Epidermal melanocyte (primary cell): ENCODE measurements at regions not wholly inside any gene's neighbourhood (a gene's known extent, or its start where the extent isn't known, plus 50 kb on each side); places are given as distances from the start of the nearest gene placed in this dataset.

Source experiments
- DNase-seq: peaks from one replicate; pipeline ENCODE4 v3.0.0; 2011; ENCODE audit warnings: low spot score; ENCODE audit not compliant: insufficient read length

DNA sequence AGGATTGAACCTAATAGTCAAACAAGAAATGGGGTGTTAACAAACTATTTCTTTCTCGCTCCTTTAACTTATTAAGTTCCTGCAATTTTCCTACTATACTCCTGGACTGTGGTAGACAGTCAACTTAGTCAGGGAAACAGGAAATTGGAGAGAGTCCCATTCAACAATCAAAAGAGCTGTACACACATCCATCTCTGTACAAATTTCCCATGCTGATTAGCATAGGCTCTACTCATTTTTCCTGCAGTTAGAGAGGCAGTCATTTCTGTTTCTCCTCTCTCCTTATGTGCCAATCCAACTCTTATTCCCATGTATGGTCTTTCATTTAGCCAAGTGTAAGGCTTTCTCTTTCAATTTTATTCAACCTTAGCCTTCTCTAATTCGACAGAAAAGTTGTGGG, 1168.5 kb upstream of the FLRT2 start:
- DNase-seq = no peak

DNA sequence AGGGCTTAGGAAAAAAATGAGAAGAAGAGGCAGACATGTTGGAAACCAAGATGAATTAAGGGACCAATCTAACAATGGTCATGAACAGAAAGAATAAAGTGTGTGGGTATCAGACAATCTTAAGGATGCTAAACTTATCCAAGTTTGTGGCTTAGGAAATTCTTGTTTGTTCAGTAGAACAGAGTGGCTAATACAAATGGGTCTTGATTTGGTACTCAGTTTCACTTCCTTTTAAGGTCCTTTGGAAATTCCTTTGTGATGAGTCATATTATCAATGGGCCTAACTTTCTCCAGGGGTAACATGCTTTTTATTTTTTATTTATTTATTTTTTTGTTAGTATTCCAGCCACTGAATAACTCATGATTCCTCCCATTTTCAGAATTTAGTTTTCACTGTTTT, 1154.7 kb upstream of the FLRT2 start:
- DNase-seq = no peak

DNA sequence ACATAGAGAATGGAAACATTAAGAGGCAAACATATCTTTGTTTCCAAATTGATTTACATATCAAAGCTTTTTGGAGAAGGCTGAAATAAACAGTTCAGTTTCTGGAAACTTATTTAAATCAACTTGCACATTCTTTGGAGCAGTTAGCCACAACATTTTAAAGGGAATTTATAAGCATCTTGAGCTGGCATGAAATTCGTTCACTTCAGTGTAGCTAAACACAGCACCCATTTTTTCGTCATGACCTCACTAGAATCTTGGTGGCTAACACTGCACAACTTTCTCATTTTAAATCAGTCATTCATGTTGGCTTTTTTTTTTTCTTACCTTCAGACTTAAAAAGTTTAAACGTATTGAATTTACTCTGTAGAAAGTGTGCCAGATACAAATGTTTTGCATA, 1139.9 kb upstream of the FLRT2 start:
- DNase-seq = no peak

DNA sequence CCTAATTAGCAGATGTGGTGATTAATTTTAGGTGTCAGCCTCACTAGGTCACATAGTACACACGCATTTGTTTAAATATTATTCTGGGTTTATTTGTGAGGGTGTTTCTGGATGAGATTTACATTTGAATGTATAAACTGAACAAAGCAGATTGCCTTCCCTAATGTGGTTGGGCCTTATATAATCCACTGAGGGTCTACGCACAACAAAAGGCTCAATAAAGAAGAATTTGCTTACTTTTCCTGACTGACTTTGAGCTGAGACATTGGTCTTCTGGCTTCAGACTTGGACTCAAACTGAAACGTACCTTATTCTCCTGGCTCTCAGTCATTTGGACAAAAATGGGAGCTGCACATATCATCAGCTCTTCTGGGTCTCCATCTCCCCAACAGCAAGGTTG, 1132.3 kb upstream of the FLRT2 start:
- DNase-seq = no peak

DNA sequence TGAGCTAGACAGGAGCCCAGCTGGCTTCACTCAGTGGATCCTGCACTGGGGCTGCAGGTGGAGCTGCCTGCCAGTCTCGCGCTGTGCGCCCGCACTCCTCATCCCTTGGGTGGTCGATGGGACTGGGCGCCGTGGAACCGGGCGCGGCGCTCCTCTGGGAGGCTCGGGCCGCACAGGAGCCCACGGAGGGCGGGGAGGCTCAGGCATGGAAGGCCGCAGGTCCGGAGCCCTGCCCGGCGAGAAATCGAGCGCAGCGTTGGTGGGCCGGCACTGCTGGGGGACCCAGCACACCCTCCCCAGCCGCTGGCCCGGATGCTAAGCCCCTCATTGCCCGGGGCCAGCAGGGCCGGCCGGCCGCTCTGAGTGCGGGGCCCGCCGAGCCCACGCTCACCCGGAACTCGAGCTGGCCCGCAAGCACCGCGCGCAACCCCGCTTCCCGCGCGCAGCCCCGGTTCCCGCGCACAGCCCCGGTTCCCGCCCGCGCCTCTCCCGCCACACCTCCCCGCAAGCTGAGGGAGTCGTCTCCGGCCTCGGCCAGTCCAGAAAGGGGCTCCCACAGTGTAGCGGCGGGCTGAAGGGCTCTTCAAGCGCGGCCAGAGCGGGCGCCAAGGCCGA, 1130.5 kb upstream of the FLRT2 start:
- DNase-seq = no peak

DNA sequence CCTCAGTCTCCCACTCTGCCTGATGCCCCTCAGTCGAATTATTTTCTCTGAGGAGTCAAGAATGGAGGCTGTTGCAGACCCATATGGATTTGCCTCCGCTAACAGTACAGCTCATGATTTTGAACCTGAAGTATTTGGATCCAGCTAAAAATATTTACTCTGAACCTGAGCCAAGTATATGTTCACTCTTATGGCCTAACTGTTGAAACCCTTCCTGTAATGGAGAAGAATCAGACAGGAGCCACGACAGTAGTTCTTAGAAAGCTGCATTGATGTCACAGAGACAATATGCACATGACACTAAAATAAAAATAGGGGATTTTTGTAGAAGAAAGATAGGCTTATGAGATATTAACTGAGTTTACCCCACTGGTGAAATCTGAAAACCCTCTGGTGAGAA, 1128.3 kb upstream of the FLRT2 start:
- DNase-seq = no peak

DNA sequence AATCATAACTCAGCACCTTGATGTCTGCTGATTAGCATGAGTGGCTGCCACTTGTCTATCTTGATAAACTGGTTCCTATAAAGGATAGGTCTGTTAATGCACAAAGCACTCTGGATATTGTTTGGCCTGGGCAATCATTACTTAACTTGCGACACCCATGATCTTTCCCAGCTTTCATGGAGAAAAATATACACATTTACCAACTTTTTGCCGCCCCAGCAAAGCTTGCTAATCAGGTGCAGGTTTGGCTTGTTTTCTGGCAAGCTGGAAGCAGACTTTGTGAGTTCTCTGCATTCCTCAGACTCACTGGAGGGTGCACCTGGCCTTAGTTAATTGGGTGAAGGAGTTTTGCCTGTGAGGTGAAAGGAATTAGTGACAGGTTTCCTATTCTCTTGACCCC, 1126.4 kb upstream of the FLRT2 start:
- no peak for DNase-seq

DNA sequence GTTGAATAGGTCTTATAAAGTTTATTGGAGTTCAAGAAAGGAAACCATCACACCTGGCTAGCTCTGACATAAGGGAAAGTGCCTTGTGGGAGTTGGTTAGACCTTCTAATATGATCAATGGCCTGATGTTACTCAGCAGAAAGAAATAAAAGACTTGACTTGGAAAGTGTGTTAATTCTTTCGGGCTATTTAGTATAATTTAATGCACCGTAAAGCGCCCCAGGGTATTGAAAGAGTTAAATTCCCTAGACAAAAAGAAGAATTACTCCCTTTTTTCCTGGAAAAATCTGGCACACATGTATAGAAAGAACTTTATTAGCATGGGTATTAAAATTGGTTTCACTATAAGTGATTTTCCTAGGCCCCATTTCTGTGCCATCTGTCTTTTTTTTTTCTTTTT, 1125.7 kb upstream of the FLRT2 start:
- DNase-seq = no peak

DNA sequence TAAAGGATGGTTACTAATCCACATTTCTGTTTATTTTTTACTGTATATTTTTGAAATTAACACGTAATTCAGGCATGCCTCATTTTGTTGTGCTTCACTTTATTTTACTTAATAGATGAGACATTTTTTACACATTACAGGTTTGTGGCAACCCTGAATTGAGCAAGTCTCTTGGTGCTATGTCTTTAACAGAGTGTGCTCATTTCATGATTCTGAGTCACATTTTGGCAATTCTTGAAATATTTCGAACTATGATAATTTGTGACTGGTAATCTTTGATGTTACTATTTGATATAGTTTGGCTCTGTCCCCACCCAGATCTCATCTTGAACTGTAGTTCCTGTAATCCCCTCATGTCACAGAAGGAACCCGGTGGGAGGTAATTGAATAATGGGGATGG, 1120.5 kb upstream of the FLRT2 start:
- no peak for DNase-seq

DNA sequence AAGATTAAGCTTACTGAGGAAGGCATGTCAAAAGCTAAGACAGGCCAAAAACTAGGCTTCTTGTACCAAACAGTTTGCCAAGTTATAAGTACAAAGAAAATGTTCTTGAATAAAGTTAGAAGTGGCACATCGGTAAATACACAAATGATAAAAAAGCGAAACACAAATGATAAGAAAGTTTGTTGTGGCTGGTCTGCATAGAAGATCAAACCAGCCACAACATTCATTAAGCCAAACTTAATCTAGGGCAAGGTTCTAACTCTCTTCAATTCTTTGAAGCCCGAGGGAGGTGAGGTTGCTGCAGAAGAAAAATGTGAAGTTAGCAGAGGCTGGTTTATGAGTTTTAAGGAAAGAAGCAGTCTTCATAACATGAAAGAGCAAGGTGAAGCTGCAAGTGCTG, 1119.6 kb upstream of the FLRT2 start:
- no peak for DNase-seq

DNA sequence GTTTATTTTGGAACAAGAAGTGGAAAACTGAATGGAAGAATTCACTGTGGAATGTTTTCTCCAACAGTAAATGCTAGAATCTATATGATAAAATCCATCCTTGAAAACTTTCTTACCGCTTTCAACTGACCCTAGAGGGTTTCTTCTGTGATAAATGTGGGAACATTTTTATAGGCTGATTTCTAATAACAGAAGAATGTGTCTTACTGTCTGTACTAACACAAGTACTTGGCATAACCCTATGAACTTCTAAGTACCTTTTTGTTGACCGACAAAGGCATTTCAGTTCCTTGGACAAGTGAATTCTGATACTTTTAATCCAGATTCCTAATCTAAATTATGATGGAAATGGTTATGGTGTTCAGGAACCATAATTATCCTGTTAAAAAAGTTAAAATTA, 1109.7 kb upstream of the FLRT2 start:
- no peak for DNase-seq

DNA sequence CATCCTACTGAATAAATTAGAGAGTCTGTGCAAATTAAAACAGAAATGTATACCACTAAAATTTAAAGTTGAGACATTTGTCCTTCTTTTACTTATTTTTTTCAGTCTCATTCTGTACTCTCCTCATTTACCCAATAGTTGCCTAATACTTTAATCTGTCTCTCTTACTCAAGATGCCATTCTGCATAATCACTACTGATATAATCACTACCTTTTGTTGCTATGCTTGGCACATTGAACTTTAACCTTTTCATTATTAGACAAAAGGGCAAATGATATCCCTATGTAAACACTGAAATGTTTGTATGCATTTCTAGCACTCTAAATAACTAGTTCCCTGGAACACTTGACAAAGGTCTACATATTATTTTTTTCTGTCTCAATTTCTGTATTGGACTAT, 1108.3 kb upstream of the FLRT2 start:
- DNase-seq = no peak

DNA sequence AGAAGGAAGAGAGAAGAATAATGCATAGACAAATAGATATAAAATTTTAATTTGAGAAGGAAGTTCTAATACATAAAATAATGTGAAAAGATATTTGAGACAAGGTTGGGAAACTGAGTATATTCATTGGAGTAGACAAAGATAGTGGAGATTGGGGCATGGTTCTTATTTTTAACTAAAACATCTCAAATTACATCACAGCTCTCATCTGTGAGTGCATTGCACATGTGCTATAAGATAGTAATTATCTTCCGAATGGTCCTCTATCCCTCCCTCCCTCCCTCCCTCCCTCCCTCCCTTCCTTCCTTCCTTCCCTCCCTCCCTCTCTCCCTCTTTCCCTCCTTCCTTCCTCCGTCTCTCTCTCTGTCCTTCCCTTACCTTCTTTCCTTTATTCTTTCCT, 1104.0 kb upstream of the FLRT2 start:
- DNase-seq = no peak

DNA sequence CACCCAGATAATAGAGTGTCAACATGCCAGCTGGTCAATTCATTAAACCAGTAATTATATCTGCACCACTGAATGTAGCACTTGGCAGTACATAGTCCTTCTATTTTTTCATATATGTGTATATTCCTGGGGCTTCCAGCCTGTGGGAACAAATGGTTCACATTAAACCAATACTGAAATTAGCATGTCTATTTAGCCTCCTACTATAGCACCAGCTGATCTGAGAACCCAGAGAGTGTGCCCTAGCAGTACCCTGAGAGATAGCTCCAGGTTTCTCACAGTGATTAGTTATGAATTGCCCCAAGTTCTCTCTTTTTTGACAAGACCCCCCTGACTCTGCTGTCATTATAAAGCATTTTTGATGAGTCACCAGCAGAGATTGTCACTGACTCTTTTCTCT, 1097.3 kb upstream of the FLRT2 start:
- DNase-seq = no peak

DNA sequence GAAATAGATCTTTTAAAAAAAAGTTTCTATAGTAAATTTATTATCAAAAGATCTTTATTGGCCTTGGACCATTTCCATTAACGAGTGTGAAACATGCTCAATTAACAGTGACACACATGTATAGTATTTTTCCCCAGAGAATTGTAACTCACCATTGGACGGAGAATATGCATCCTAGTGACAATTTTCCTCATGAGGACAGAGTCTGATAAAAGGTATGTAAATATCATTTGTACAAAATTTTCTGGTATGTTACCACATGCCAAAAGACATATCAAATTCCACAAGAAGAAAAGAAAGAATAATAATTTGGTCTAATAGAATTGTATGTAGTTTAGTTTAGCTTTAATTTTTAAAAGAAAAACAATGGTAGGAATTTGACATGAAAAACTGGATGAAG, 1096.0 kb upstream of the FLRT2 start:
- DNase-seq = no peak

DNA sequence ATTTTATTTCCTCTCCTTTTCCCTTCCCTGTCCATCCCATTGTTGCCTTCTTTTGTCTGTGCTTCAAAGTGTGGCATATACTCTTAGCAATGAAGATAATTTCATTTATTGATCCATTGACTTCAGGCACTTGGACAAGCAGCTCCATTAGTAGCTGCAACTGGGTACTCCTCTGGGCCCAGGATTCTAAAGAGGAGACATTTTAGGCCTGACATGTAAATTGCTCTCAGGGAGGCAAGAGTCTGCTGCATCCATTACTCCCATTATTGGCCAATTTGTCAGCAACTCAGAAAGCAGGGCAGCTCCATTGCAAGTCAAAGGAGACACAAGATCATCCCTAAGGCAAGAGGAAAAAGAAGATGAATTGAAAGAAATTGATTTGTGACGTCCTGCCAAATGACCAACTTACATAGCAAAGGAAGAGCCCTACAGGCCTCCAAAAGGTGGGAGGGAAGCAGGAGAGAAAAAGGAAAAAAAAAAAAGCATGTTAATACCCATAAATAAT, 1094.1 kb upstream of the FLRT2 start:
- no peak for DNase-seq

DNA sequence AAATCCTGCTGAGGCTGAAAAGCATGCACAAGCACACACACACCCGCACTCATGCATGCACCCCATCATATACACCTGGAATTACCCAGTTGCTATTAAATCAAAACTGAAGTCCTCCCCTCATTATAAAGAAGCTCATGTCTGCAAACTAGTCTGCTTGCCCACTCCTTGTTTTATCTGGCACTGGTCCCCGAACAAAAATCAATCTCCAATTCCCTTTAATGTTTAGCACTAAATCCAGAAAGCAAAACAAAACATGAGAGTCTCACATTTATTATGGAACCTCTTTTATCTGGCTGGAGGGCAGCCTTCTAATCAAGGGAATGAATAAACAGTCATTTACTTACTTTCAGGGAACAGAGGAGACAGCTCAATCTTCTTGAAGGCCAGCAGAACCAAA, 1093.4 kb upstream of the FLRT2 start:
- no peak for DNase-seq

DNA sequence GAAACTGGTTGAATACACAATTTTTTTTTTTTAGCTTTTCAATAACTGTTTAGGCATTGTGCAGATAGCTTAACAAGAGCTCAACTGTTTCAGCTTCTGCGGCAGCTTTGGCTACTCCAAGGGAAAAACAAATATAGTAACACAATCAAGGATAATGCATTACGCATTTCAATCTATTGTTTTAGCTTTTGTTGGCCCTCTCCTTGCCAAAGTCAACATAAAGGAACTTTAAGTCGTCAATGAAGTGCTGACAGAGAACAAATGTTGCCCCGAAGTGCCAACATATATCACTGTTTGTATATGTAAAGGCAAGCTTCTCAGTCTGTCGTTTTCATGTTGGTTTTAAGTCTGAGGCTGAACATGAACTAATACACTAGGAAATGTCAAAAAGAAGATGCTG, 1087.4 kb upstream of the FLRT2 start:
- DNase-seq = no peak

DNA sequence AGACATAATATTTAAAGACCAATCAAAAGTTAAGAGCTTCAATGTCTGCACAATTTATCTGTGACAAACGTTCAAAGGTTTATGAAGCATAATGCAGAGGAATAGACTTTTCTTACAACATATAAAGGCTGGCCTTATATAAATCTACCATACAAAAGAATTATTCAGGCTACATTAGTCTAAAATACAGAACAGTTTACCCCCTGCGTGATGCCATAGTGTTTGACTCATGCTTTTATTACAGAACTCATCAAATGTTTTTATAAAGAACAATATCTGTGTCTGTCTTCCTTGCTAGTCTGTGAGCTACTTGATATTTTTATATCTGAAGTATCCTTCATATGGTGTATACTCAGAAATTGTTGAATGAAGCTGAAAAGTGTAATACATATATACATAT, 1084.5 kb upstream of the FLRT2 start:
- DNase-seq = no peak

DNA sequence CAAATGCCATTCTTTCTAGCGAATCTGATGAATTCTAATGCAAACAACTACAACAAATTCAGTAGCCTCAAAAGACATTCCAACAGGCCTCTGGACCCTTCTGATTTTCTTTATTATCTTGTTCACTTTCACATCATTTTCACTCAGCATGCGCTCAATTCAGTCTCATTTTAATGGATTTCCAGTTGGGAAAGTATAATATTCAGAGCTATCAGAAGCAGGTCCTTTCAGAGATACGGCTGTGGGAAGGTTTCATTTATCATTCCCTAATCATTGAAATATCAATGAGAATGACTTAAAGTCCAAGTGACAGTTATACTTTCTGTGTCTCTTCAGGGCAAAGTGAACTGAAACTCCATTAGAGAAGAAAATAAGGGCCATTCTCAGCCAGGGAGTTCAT, 1083.7 kb upstream of the FLRT2 start:
- no peak for DNase-seq

DNA sequence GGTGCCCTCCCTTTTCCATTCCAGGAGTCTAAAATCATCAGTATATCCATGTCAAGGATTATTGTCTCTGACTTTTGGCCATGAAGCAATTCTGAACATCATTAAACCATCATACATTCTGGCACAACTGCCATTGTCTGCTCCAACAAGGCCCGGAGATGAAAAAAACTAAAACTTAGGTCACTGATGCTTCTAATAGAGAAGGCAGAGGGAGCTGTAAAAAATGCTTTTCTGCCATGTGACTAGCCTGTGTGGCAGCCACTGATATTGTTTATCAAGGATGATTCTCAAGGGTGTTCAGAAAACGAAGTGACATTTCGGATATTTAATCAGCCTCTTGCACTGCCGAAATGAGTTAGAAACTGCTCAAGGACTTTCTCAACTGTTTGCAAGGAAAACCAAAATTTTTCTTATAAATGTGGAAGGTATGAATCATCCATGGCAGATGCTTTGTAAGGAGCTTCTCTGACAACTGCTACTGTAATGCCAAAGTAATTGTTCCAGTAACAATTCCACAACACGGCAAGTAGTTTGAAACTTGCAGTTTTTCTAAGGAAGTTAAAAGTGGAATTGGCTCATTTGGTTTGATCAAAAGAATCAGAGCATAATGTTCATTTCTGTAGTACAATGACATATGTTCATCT, 1076.5 kb upstream of the FLRT2 start:
- no peak for DNase-seq

DNA sequence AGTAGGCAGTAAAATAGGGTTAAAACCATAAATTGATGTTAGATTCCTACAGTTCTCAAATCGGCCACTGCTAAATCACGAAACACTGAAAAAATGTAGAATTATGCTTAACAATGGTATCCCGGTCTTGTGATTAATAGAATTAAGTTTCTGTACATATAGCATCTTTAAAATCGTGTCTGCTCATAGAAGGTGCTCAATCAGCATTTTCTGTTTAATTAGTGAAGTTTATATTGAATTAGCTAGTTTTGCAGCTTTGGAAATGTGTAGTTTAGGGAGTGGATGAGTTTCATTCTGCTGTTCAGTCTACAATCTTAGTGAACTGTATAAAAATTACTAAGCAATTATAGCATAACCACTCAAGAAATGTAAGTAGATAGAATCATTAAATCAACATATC, 1075.8 kb upstream of the FLRT2 start:
- no peak for DNase-seq

DNA sequence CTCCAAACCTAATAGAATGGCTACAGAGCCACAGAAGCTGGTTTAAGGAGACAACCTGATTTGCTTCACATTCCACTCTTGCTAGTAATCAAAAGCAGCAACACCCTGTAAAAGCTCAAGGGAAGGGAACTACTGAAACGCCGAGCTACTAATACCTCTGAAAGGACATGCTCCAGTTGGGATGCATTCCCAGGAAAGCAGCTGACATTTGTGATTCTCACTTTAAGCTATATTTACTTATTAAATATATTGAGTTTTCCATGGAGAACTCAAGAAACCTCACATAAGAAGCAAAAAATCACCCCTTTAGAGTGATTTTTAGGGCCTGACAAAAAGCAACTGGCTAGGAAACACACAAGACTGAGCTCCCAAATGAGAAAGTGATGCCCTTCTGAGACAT, 1073.0 kb upstream of the FLRT2 start:
- no peak for DNase-seq

DNA sequence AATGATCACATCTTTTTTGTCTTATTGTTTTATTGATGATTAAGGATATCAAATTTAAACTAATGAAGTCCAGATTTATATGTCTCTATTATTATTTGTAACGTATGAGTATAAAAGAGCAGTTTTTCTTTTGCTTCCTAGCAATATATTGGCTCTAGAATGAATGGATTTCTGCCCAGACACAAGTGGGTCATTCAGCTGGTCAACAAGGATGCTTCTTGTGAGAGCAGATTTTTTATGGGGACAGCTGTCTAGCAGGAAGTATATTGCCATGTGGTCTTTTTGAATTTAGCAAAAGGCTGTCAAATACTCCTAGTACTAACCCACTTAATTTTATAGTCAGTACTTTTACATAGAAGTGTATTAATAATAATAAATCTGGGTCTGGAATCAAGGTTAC, 1071.1 kb upstream of the FLRT2 start:
- DNase-seq = no peak
